ENCODE measurements at regions not wholly inside any gene's neighbourhood (a gene's known extent, or its start where the extent isn't known, plus 50 kb on each side); places are given as distances from the start of the nearest gene placed in this dataset.
"Not testable (repeated sequence)": the region's sequence is repeated elsewhere in the genome, so short reads cannot be mapped to it uniquely, and the experiment has no call there.

- no peak overlapping the region for H3K23ac ChIP-seq (ENCODE audit: low read length)
- no peak overlapping the region for H3K56ac ChIP-seq (ENCODE audit: low read length)
- no peaks in the 10 kb centered on the region for H3K4me1 ChIP-seq (ENCODE audit: control insufficient read depth, low read depth, low read length)
- no peaks in the 10 kb centered on the region for H3K79me2 ChIP-seq (ENCODE audit: control insufficient read depth, insufficient read depth, low read length)
- no peak overlapping the region for H3K4me2 ChIP-seq (ENCODE audit: low read length)
- no peak overlapping the region for H3K9ac ChIP-seq (ENCODE audit: low read length)
- H3K27me3 ChIP-seq (ENCODE audit: insufficient read depth, low read length, poor library complexity): no peaks in the 10 kb centered on the region
- H4K5ac ChIP-seq (ENCODE audit: low read length): no peak overlapping the region
- H2BK15ac ChIP-seq (replicated peaks; ENCODE audit: low read depth): no peak overlapping the region
- H2BK120ac ChIP-seq (ENCODE audit: low read depth, low read length): no peak overlapping the region
- no peaks in the 10 kb centered on the region for H3K79me1 ChIP-seq (ENCODE audit: low read length)
- WGBS (ENCODE audit: extremely low coverage, insufficient coverage, low lambda C conversion rate): no CpG with 5 or more reads among the region's 1 CpG
- H2BK5ac ChIP-seq (ENCODE audit: low read length): no peak overlapping the region
- H3K18ac ChIP-seq (ENCODE audit: low read length): no peak overlapping the region
- H3K4me3 ChIP-seq (ENCODE audit: low read length): no peak overlapping the region
- H3K27ac ChIP-seq (ENCODE audit: low read depth, low read length): no peak overlapping the region
- no peaks in the 10 kb centered on the region for H3K36me3 ChIP-seq (ENCODE audit: control insufficient read depth, insufficient read depth, low read length)
- no peak overlapping the region for H4K8ac ChIP-seq (ENCODE audit: low read depth, low read length)
- no peak overlapping the region for H2AK5ac ChIP-seq (ENCODE audit: low read length)
- no peak for DNase-seq
- H3K4ac ChIP-seq (ENCODE audit: low read depth, low read length): no peak overlapping the region
Measured at GRCh38 chr14:43407706-43408105, 1099.4 kb downstream of the FSCB start.

- Histone ChIP-seq H2BK5ac (ENCODE audit: low read length) (no peak overlapping the region), H3K4me3 (ENCODE audit: low read length) (no peak overlapping the region), H2BK15ac (replicated peaks; ENCODE audit: low read depth) (no peak overlapping the region), H3K4me1 (ENCODE audit: control insufficient read depth, low read depth, low read length) (no peaks in the 10 kb centered on the region), H2BK120ac (ENCODE audit: low read depth, low read length) (no peak overlapping the region), H3K27ac (ENCODE audit: low read depth, low read length) (no peak overlapping the region), H3K18ac (ENCODE audit: low read length) (no peak overlapping the region), H3K4me2 (ENCODE audit: low read length) (no peak overlapping the region), H3K23ac (ENCODE audit: low read length) (no peak overlapping the region), H2AK5ac (ENCODE audit: low read length) (no peak overlapping the region), H3K36me3 (ENCODE audit: control insufficient read depth, insufficient read depth, low read length) (no peaks in the 10 kb centered on the region), H3K27me3 (ENCODE audit: insufficient read depth, low read length, poor library complexity) (no peaks in the 10 kb centered on the region), H3K4ac (ENCODE audit: low read depth, low read length) (no peak overlapping the region), H3K79me1 (ENCODE audit: low read length) (no peaks in the 10 kb centered on the region), H4K8ac (ENCODE audit: low read depth, low read length) (no peak overlapping the region), H3K79me2 (ENCODE audit: control insufficient read depth, insufficient read depth, low read length) (no peaks in the 10 kb centered on the region), H4K5ac (ENCODE audit: low read length) (no peak overlapping the region), H3K9ac (ENCODE audit: low read length) (no peak overlapping the region), H3K56ac (ENCODE audit: low read length) (no peak overlapping the region)
- DNase-seq: no peak
Measured at GRCh38 chr14:43406931-43407330, 1100.2 kb downstream of the FSCB start.

GRCh38 chr14:43399289-43399688, 1107.8 kb downstream of the FSCB start:
- Histone ChIP-seq H3K27ac (ENCODE audit: low read depth, low read length) (no peak overlapping the region), H4K5ac (ENCODE audit: low read length) (no peak overlapping the region), H4K8ac (ENCODE audit: low read depth, low read length) (no peak overlapping the region), H3K36me3 (ENCODE audit: control insufficient read depth, insufficient read depth, low read length) (no peaks in the 10 kb centered on the region), H3K4me1 (ENCODE audit: control insufficient read depth, low read depth, low read length) (no peaks in the 10 kb centered on the region), H3K4me3 (ENCODE audit: low read length) (no peak overlapping the region), H3K23ac (ENCODE audit: low read length) (no peak overlapping the region), H3K79me1 (ENCODE audit: low read length) (no peaks in the 10 kb centered on the region), H3K79me2 (ENCODE audit: control insufficient read depth, insufficient read depth, low read length) (no peaks in the 10 kb centered on the region), H2BK15ac (replicated peaks; ENCODE audit: low read depth) (no peak overlapping the region), H2BK5ac (ENCODE audit: low read length) (no peak overlapping the region), H3K4me2 (ENCODE audit: low read length) (no peak overlapping the region), H3K18ac (ENCODE audit: low read length) (no peak overlapping the region), H2BK120ac (ENCODE audit: low read depth, low read length) (no peak overlapping the region), H3K56ac (ENCODE audit: low read length) (no peak overlapping the region), H3K27me3 (ENCODE audit: insufficient read depth, low read length, poor library complexity) (no peaks in the 10 kb centered on the region), H3K4ac (ENCODE audit: low read depth, low read length) (no peak overlapping the region), H2AK5ac (ENCODE audit: low read length) (no peak overlapping the region), H3K9ac (ENCODE audit: low read length) (no peak overlapping the region)
- WGBS (ENCODE audit: extremely low coverage, insufficient coverage, low lambda C conversion rate): no CpG with 5 or more reads among the region's 1 CpG
- DNase-seq: no peak

GRCh38 chr14:43370565-43370896, 1136.6 kb downstream of the FSCB start:
- not testable (repeated sequence) for H3K27me3 ChIP-seq (ENCODE audit: insufficient read depth, low read length, poor library complexity); H3K4me1 ChIP-seq (ENCODE audit: control insufficient read depth, low read depth, low read length); H3K36me3 ChIP-seq (ENCODE audit: control insufficient read depth, insufficient read depth, low read length); H3K4ac ChIP-seq (ENCODE audit: low read depth, low read length); H2BK5ac ChIP-seq (ENCODE audit: low read length); H3K79me2 ChIP-seq (ENCODE audit: control insufficient read depth, insufficient read depth, low read length); DNase-seq; H3K9ac ChIP-seq (ENCODE audit: low read length); H3K23ac ChIP-seq (ENCODE audit: low read length); H4K8ac ChIP-seq (ENCODE audit: low read depth, low read length); H3K4me2 ChIP-seq (ENCODE audit: low read length); H4K5ac ChIP-seq (ENCODE audit: low read length); H3K56ac ChIP-seq (ENCODE audit: low read length); H3K18ac ChIP-seq (ENCODE audit: low read length); H3K27ac ChIP-seq (ENCODE audit: low read depth, low read length); H3K4me3 ChIP-seq (ENCODE audit: low read length); H2BK15ac ChIP-seq (replicated peaks; ENCODE audit: low read depth); H2BK120ac ChIP-seq (ENCODE audit: low read depth, low read length); H2AK5ac ChIP-seq (ENCODE audit: low read length); H3K79me1 ChIP-seq (ENCODE audit: low read length)
- WGBS (ENCODE audit: extremely low coverage, insufficient coverage, low lambda C conversion rate): no CpG with 5 or more reads among the region's 8 CpGs

GRCh38 chr14:43369710-43370564, 1137.1 kb downstream of the FSCB start:
- Histone ChIP-seq H3K79me2 (ENCODE audit: control insufficient read depth, insufficient read depth, low read length) (no peaks in the 10 kb centered on the region), H3K9ac (ENCODE audit: low read length) (no peak overlapping the region), H3K56ac (ENCODE audit: low read length) (no peak overlapping the region), H3K79me1 (ENCODE audit: low read length) (no peaks in the 10 kb centered on the region), H4K8ac (ENCODE audit: low read depth, low read length) (no peak overlapping the region), H3K4ac (ENCODE audit: low read depth, low read length) (no peak overlapping the region), H3K36me3 (ENCODE audit: control insufficient read depth, insufficient read depth, low read length) (no peaks in the 10 kb centered on the region), H3K4me3 (ENCODE audit: low read length) (no peak overlapping the region), H3K23ac (ENCODE audit: low read length) (no peak overlapping the region), H3K18ac (ENCODE audit: low read length) (no peak overlapping the region), H2BK15ac (replicated peaks; ENCODE audit: low read depth) (no peak overlapping the region), H2BK5ac (ENCODE audit: low read length) (no peak overlapping the region), H3K4me2 (ENCODE audit: low read length) (no peak overlapping the region), H3K4me1 (ENCODE audit: control insufficient read depth, low read depth, low read length) (no peaks in the 10 kb centered on the region), H3K27me3 (ENCODE audit: insufficient read depth, low read length, poor library complexity) (no peaks in the 10 kb centered on the region), H4K5ac (ENCODE audit: low read length) (no peak overlapping the region), H3K27ac (ENCODE audit: low read depth, low read length) (no peak overlapping the region), H2BK120ac (ENCODE audit: low read depth, low read length) (no peak overlapping the region), H2AK5ac (ENCODE audit: low read length) (no peak overlapping the region)
- no CpG with 5 or more reads among the region's 21 CpGs for WGBS (ENCODE audit: extremely low coverage, insufficient coverage, low lambda C conversion rate)
- no peak for DNase-seq

- Histone ChIP-seq H3K23ac (ENCODE audit: low read length) (no peak overlapping the region), H3K9ac (ENCODE audit: low read length) (no peak overlapping the region), H3K27me3 (ENCODE audit: insufficient read depth, low read length, poor library complexity) (no peaks in the 10 kb centered on the region), H2BK5ac (ENCODE audit: low read length) (no peak overlapping the region), H2BK15ac (replicated peaks; ENCODE audit: low read depth) (no peak overlapping the region), H3K27ac (ENCODE audit: low read depth, low read length) (no peak overlapping the region), H4K5ac (ENCODE audit: low read length) (no peak overlapping the region), H3K4me2 (ENCODE audit: low read length) (no peak overlapping the region), H3K79me1 (ENCODE audit: low read length) (no peaks in the 10 kb centered on the region), H3K36me3 (ENCODE audit: control insufficient read depth, insufficient read depth, low read length) (no peaks in the 10 kb centered on the region), H4K8ac (ENCODE audit: low read depth, low read length) (no peak overlapping the region), H2BK120ac (ENCODE audit: low read depth, low read length) (no peak overlapping the region), H3K79me2 (ENCODE audit: control insufficient read depth, insufficient read depth, low read length) (no peaks in the 10 kb centered on the region), H2AK5ac (ENCODE audit: low read length) (no peak overlapping the region), H3K18ac (ENCODE audit: low read length) (no peak overlapping the region), H3K4me1 (ENCODE audit: control insufficient read depth, low read depth, low read length) (no peaks in the 10 kb centered on the region), H3K4ac (ENCODE audit: low read depth, low read length) (no peak overlapping the region), H3K4me3 (ENCODE audit: low read length) (no peak overlapping the region), H3K56ac (ENCODE audit: low read length) (no peak overlapping the region)
- no peak for DNase-seq
- WGBS (ENCODE audit: extremely low coverage, insufficient coverage, low lambda C conversion rate): no CpG with 5 or more reads among the region's 3 CpGs
Measured at GRCh38 chr14:43362586-43362985, 1144.5 kb downstream of the FSCB start.
